Stimulated activated naive CD8-positive, alpha-beta T cell treated with anti-CD3 and anti-CD28 coated beads, Interleukin-15, Interleukin-2, amounts not matched to agents 100 U/mL and 50 U/mL, for 24 hours (primary cell): ENCODE measurements at regions not wholly inside any gene's neighbourhood (a gene's known extent, or its start where the extent isn't known, plus 50 kb on each side); places are given as distances from the start of the nearest gene placed in this dataset.

Source experiments
- ATAC-seq: fragments of 150-1000 bp; cut with Tn5 transposase; one replicate; pipeline ENCODE4 v1.10.0; 2021
- DNase-seq: peaks from one replicate; pipeline ENCODE4 v3.0.0; 2021

- DNase-seq (no peak), ATAC-seq (no peak)
These were observed 1058.5 kb downstream of the CBLN2 start for GRCh38 chr18:71485611-71486010.

DNA sequence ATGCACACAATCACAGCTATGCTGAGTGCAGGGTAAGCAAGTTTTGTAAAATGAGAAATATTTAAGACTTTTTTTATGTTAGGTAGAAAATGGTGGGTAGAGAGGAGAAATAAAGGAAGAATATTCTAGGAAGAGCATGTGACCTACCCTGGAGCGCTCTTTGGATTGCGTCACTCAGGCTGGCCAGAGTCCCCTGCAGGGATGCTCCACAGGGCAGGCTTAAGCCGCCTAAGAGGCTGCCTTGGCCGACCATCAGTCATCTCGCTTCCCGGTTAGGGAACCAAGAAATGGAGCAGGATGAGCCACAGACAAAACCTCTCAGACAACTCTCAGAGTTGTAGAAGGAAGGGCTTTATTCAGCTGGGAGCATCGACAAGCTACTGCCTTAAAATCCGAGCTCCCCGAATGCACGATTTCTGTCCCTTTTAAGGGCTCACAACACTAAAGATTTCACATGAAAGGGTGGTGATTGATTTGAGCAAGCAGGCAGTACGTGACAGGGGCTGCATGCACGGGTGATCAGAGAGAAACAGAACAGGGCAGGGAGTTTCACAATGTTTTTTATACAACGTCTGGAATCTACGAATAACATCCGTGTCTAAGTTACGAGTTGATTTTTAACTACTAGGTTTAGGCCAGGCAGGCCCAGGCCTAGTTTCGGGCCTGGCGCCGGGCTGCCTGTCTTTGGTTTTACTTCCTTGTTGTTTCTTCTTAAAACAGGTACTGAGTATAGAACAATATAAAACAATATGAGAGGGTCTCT lies 1072.0 kb downstream of the CBLN2 start:
- ATAC-seq = no peak
- no peak for DNase-seq

- ATAC-seq = no peak
- DNase-seq = no peak
These were observed 1087.9 kb downstream of the CBLN2 start for GRCh38 chr18:71456206-71456605.

DNA sequence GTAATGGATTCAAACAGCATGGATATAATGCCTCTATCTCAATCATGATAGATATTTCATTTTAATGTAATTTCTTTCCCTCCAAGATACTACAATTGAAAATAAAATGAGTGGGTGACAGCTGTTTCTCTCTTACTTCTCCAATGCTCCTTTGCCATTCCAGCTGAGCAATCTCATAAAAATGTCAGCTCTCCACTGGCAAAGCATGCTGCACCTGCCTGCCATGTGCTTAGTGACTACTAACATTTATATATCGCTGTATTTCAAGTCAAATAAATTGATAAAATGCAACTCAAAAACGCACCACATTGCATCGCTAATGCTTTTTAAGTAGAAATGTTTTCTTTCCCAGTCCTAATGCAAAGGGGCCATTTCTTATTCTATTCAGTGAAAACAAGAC lies 1093.9 kb downstream of the CBLN2 start:
- DNase-seq (no peak), ATAC-seq (no peak)

DNA sequence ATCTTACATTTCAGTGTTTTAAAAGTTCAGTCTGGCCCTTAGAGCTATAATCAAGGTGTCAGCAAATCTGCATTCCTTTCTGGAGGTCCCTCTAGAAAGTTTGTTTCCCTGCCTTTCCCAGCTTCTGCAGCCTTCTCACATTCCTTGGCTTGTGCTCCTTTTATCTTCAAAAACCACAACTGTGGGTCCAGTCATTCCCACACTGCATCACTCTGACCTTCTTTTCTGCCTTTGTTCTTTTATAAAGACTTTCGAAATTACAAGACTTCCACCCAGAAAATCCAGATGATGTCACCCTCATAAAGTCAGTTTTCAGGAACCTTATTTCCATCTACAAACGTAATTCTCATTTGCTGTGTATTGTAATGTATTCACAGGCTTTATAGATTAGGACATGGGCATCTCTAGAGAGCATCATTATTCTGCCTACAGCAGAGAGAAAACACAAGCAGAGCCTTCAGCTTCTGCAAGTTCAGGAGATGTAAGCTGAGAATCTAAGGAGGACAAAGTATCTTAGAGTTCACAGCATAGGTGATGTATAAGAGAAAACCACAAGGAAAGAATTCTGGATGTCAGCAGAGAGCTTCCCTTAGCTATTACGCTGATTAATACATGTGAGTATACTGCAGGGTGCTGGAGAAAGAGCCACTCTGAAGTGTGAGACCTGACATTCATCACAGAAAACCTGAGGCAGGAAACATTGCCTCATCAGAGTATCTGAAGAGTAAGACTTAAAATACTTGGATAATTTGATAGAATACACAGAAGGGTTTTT lies 1100.2 kb downstream of the CBLN2 start:
- ATAC-seq (no peak), DNase-seq (no peak)

- ATAC-seq (no peak), DNase-seq (no peak)
These were observed 1101.4 kb downstream of the CBLN2 start for GRCh38 chr18:71442731-71443141.

DNA sequence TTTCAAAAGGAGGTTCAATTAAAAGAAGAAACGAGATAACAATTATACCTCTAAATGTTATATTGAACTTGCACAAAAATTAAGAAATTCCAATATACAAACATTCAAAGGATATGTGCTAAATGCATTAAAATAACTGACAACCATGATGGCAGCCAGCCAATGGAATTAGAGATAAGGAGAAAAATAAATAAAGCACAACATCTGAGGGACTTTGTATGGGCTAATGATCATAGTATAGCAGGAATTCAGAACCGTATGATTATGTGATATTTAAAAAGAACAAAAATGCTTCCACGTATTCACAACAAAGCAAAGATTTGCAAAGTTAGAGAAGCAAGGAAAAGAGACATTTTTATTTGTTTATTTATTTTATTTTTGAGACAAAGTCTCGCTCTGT lies 1103.0 kb downstream of the CBLN2 start:
- ATAC-seq (no peak), DNase-seq (no peak)

DNA sequence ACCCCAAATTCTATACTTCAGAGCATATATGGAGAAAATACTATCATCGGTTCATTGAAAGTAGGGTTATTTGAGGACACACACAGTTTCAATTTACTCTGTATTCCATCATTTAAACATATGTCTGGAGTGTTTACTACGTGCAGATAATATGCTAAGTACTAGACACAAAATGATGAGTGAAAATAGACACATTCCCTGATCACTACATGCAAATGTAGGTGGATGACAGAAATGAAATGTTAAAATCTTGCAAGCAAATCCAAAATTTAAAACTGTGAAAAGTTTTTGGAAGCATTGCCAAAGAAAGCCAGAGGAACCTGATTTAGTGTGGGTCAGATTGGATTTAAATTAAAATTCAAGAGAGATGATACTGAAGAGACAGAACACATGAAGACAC lies 1106.6 kb downstream of the CBLN2 start:
- DNase-seq (no peak), ATAC-seq (no peak)

- no peak for DNase-seq
- no peak for ATAC-seq
These were observed 1110.8 kb downstream of the CBLN2 start for GRCh38 chr18:71433373-71433772.

DNA sequence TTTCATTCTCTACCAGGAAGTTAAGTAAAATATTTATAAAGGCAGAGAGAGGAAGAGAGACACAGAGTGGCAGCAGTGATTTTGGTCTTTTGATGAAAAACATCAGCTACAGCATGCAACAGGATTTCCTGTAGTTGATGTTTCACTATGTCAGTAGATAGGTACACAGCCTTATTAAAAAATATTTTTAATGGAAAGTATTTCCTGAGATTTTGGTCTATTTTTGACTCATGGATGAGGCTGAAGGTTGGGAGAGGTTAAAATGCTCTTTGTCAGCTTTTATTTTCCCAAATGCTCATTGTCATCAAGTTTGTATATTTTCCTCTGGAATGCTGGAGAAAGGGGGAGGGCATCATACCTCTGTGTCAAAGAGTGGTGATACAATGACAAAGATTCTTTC lies 1112.5 kb downstream of the CBLN2 start:
- ATAC-seq (no peak), DNase-seq (no peak)

- ATAC-seq (no peak), DNase-seq (no peak)
These were observed 1113.0 kb downstream of the CBLN2 start for GRCh38 chr18:71431171-71431570.

GRCh38 chr18:71426441-71426840 lies 1117.7 kb downstream of the CBLN2 start:
- no peak for ATAC-seq
- DNase-seq = no peak

DNA sequence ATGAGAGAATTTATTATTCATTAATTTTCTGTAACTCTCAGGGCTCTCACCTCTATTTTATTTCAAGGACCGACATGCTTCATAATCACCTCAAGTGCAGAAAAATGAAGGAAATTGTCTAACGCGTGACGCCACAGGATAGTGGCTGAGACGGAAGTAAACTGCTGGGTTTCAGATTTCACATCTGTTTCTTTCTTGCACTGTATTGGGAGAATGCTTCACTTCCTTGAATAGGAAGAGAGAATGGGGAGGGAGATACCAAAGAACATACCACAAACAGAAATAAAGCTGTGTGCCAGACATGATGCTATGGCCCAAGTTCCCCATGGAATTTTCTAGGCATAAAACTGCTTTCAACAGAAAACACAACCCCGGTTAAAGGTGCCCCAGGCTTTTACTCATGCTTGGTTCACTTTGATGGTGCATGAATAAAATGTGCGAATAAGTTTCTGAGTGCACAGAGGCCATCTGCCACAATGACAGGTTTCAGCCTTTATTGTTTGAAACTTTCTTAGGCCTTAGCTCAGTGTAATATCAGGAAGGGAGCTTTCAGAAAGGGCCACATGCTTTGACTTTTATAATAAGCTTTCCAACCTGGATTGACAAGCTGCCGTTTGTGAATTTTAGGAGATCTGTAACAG lies 1116.4 kb downstream of the SOCS6 start:
- ATAC-seq (no peak), DNase-seq (no peak)

- DNase-seq (no peak), ATAC-seq (no peak)
These were observed 1114.7 kb downstream of the SOCS6 start for GRCh38 chr18:71403501-71403900.

GRCh38 chr18:71398531-71398930 lies 1109.7 kb downstream of the SOCS6 start:
- ATAC-seq (no peak), DNase-seq (no peak)

GRCh38 chr18:71388148-71388547 lies 1099.3 kb downstream of the SOCS6 start:
- DNase-seq (no peak), ATAC-seq (no peak)

DNA sequence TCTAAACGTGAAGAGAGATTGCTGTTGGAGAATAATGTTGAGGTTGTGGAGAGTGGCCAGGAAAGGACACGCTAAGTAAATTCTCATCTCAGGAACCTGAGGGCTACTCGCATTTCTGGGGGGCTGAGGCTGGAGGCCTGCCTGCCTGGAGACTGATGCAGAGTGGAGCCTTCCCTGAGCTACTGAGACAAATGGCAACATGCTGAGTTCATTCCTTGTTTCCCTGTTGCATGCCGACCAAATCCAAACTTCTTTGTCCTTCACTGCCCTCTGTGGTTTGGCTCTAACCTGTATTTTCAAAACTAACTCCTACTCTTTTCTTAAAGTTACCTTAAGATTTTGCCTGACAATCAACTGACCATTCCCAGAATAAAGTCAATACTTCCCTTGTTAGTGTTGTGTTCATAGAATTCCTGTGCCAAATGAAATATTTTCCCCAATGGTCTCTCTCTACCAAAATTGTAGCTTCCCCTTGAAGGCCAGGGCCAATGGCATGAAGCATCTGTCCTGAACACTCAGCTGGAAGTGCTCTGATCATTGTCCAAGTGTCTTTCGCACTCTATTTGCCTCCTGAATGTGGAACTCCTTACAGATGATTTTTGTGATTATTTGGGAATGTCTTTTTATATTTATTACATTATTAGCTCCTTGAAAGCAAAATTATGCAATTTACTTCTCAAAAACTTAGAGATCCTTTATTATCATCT lies 1085.6 kb downstream of the SOCS6 start:
- DNase-seq = no peak
- ATAC-seq = no peak

- ATAC-seq (no peak), DNase-seq (no peak)
These were observed 1083.2 kb downstream of the SOCS6 start for GRCh38 chr18:71371951-71372605.

- DNase-seq (no peak), ATAC-seq (no peak)
These were observed 1082.0 kb downstream of the SOCS6 start for GRCh38 chr18:71370671-71371445.

DNA sequence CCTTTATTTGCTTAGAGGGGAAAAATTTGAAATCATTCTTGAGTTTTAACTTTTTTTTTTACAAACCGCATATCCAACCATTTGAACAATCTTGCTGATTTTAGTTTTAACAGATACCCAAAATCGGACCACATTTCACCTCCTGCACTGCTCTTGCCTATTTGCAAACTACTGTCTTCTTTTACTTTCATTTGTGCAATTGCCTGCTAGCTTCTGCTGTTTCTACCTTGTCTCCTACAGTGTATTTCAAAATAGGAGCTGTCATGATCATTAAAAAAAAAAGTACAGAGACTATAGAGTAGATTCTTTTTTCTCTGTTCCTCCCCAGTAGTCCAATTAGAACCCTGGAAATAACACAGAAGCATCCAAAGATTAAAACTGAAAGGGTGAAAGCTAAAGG lies 1081.2 kb downstream of the SOCS6 start:
- DNase-seq = no peak
- ATAC-seq = no peak

- no peak for ATAC-seq
- no peak for DNase-seq
These were observed 1073.3 kb downstream of the SOCS6 start for GRCh38 chr18:71362140-71362539.
